PC-9 (cell line): ENCODE measurements at regions not wholly inside any gene's neighbourhood (a gene's known extent, or its start where the extent isn't known, plus 50 kb on each side); places are given as distances from the start of the nearest gene placed in this dataset.

Experiments
- BruUV-seq: library from RNA; stranded (reverse); fragments of 400-500 nt; replicated peaks from 2 replicates; lab custom pipeline; 2021; lab: Mats Ljungman, UMichigan
- CTCF ChIA-PET: fragments of 300-600 bp; sonication (Branson Sonifier 250); formaldehyde crosslinking; loops from one replicate; lab custom pipeline; 2022; ENCODE audit warnings: antibody characterized with exemption; lab: Charles Lee
- POLR2A ChIA-PET: fragments of 300-600 bp; sonication (Branson Sonifier 250); formaldehyde crosslinking; loops from one replicate; lab custom pipeline; 2022; ENCODE audit warnings: antibody characterized with exemption; ENCODE audit not compliant: unreplicated experiment; lab: Charles Lee
- DNase-seq, 2 experiments: peaks; one replicate each; pipeline versions ENCODE4 v3.0.0 to v3.0.0-alpha.2; 2015 to 2022; ENCODE audit warnings: mixed read lengths in 1 of 2
- H2AFZ ChIP-seq: fragments of 200-600 bp; sonication (generic); 2 replicates; pipeline ENCODE4 v1.8.1; 2017; ENCODE audit warnings: antibody characterized with exemption
- H3F3A ChIP-seq: fragments of 200-600 bp; sonication (generic); 2 replicates; pipeline ENCODE4 v1.8.1; 2017; ENCODE audit warnings: antibody characterized with exemption, mild to moderate bottlenecking, low read depth; ENCODE audit not compliant: insufficient read depth
- H3K27ac ChIP-seq: fragments of 200-600 bp; sonication (generic); 2 replicates; pipeline ENCODE4 v1.6.1; 2016; ENCODE audit warnings: mixed run types
- H3K27me3 ChIP-seq: fragments of 200-600 bp; sonication (generic); 2 replicates; pipeline ENCODE4 v1.6.1; 2016; ENCODE audit warnings: low read depth, mixed run types; ENCODE audit not compliant: insufficient read depth
- H3K36me3 ChIP-seq: fragments of 200-600 bp; sonication (generic); 2 replicates; pipeline ENCODE4 v1.6.1; 2016; ENCODE audit warnings: low read depth, mixed run types
- H3K4me1 ChIP-seq: fragments of 200-600 bp; sonication (generic); replicated peaks from 2 replicates; pipeline ENCODE4 v1.6.1; 2016; ENCODE audit warnings: mixed run types; ENCODE audit not compliant: insufficient read depth
- H3K4me2 ChIP-seq: fragments of 200-600 bp; sonication (generic); 2 replicates; pipeline ENCODE4 v1.6.1; 2017; ENCODE audit warnings: mixed run types
- H3K4me3 ChIP-seq: fragments of 200-600 bp; sonication (generic); 2 replicates; pipeline ENCODE4 v1.6.1; 2016; ENCODE audit warnings: mixed run types
- H3K79me2 ChIP-seq: fragments of 200-600 bp; sonication (generic); 2 replicates; pipeline ENCODE4 v1.6.1; 2017; ENCODE audit warnings: low read depth, mixed run types
- H3K9me2 ChIP-seq: fragments of 200-600 bp; sonication (generic); 2 replicates; pipeline ENCODE4 v1.8.1; 2017; ENCODE audit warnings: mild to moderate bottlenecking; ENCODE audit not compliant: insufficient read depth
- H3K9me3 ChIP-seq: fragments of 200-600 bp; sonication (generic); 2 replicates; pipeline ENCODE4 v1.8.1; 2016; ENCODE audit warnings: low read depth; ENCODE audit not compliant: insufficient read depth
- H4K20me1 ChIP-seq: fragments of 200-600 bp; sonication (generic); 2 replicates; pipeline ENCODE4 v1.8.1; 2017; ENCODE audit not compliant: insufficient read depth
- EZH2 ChIP-seq: fragments of 200-600 bp; sonication (generic); IDR thresholded peaks from 2 replicates; pipeline ENCODE4 v1.8.0; 2017; ENCODE audit warnings: antibody characterized with exemption, low read depth
- intact Hi-C: fragments of 100-400 bp; cut with micrococcal nuclease; formaldehyde crosslinking; loops from one replicate; pipeline ENCODE4 v1.10.0; 2022; ENCODE audit not compliant: unreplicated experiment
- TF ChIP-seq, protein P1 (sequence below): fragments of 200-600 bp; sonication (generic); conservative IDR thresholded peaks from 2 replicates; pipeline ENCODE4 v1.6.1; 2017; ENCODE audit warnings: mixed run types, antibody characterized with exemption, mild to moderate bottlenecking, moderate library complexity

DNA sequence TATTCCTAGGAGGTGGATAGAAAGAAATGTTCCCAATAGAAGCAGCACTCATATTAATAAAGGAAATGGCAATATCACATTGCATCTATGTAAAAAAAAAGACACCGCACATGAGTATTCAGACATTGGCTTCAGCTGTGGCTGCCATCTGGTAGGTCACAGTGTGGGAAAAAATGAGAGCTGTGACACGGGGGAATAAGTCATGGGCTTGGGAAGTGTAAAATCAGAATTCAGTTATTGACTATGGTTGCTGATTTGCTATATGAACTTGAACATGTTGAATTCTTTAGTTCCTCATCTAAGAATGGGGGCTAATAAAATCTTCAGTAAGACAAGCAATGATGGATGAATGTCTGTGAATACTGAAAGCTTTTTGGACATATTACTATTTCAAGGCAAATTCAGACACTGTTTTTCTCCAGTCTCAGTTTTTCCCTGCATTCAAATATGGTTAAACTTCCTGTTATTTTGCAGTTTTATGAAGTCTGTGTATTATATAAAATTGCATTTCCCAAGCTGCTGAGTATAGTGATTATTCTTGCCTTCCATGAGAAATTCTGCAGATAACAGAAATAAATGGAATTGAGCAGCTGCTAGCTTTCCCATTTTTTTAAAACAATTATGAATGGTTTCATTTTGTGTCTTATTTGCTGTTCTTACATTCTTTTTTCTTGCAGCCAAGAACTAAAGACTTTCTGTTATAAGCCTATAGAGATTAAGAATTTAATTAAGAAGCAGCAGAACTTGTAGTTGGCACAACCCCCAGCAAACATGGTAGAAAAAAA is 221.0 kb downstream of the ANKRD50 start:
- no peak overlapping the region for H2AFZ ChIP-seq
- no peaks in the 10 kb centered on the region for H3K36me3 ChIP-seq
- no TSS peak for BruUV-seq
- peaks cover 4% of the 10 kb centered on the region; the same call in 1 of the 2 replicates for H3K9me2 ChIP-seq
- H3K4me3 ChIP-seq: no peak overlapping the region
- H3K27me3 ChIP-seq: no peaks in the 10 kb centered on the region
- H3K79me2 ChIP-seq: no peaks in the 10 kb centered on the region
- CTCF ChIA-PET: no interaction called here
- H4K20me1 ChIP-seq: no peaks in the 10 kb centered on the region
- DNase-seq: no peak
- no peaks in the 10 kb centered on the region for H3K4me1 ChIP-seq
- POLR2A ChIA-PET: no interaction called here
- no peak for TF ChIP-seq EZH2
- TF ChIP-seq, protein P1, sequence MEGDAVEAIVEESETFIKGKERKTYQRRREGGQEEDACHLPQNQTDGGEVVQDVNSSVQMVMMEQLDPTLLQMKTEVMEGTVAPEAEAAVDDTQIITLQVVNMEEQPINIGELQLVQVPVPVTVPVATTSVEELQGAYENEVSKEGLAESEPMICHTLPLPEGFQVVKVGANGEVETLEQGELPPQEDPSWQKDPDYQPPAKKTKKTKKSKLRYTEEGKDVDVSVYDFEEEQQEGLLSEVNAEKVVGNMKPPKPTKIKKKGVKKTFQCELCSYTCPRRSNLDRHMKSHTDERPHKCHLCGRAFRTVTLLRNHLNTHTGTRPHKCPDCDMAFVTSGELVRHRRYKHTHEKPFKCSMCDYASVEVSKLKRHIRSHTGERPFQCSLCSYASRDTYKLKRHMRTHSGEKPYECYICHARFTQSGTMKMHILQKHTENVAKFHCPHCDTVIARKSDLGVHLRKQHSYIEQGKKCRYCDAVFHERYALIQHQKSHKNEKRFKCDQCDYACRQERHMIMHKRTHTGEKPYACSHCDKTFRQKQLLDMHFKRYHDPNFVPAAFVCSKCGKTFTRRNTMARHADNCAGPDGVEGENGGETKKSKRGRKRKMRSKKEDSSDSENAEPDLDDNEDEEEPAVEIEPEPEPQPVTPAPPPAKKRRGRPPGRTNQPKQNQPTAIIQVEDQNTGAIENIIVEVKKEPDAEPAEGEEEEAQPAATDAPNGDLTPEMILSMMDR: no peak
- no peaks in the 10 kb centered on the region for H3K9me3 ChIP-seq
- no peaks in the 10 kb centered on the region for H3F3A ChIP-seq
- intact Hi-C loops: no loop called here
- no peak overlapping the region for H3K4me2 ChIP-seq
- H3K27ac ChIP-seq: no peak overlapping the region

DNA sequence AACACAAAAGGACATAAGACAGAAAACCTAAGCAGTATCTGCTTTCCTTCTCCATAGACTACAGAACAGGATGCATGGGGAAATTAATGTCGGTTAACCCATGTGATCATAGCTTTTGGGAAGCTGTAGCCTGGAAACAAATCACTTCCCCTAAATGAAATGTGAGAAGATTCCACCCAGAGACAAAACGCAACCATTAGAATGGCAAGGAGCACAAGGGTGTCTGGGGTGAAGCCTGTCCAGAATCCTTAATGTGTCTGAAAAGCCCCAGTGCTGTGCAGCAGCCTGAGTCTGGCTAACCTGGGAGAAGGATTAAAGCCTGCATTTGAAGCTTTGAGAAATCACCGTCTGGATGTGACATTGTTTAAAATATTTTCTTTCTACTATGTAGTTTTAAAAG is 213.3 kb downstream of the ANKRD50 start:
- Histone ChIP-seq H3K4me3 (no peak overlapping the region), H3K79me2 (no peaks in the 10 kb centered on the region), H4K20me1 (no peaks in the 10 kb centered on the region), H3F3A (no peaks in the 10 kb centered on the region), H3K27me3 (no peaks in the 10 kb centered on the region), H2AFZ (peak overlapping the region; percentile 14; the same call in 1 of the 2 replicates), H3K9me3 (no peaks in the 10 kb centered on the region), H3K4me2 (no peak overlapping the region), H3K27ac (no peak overlapping the region), H3K9me2 (peaks cover 4% of the 10 kb centered on the region; the same call in 1 of the 2 replicates), H3K4me1 (no peaks in the 10 kb centered on the region), H3K36me3 (no peaks in the 10 kb centered on the region)
- POLR2A ChIA-PET: no interaction called here
- DNase-seq: no peak
- no peak for TF ChIP-seq EZH2
- TF ChIP-seq, protein P1: no peak
- BruUV-seq: no TSS peak
- intact Hi-C loops: no loop called here
- CTCF ChIA-PET: no interaction called here

DNA sequence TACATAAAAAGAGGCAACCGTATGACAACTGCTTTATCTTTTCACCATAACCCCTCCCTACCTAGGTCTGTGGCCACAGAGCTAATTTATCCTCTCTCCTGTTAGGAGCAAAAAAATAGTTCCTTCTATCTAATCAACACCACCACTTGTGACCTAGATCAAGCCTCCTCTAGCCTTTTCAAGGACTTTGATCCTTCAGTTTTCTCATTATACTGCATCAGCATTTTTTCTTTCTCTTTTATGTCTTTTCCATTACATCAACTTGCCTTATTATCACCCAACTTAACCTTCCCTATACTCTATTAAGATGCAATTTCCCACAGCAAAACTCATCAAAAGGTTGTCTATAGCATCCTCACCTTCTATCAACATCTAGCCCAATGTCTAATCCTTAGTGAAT is 211.0 kb downstream of the ANKRD50 start:
- no peak overlapping the region for H2AFZ ChIP-seq
- H3K9me2 ChIP-seq: no peaks in the 10 kb centered on the region
- no peaks in the 10 kb centered on the region for H3K27me3 ChIP-seq
- H3F3A ChIP-seq: no peaks in the 10 kb centered on the region
- no peaks in the 10 kb centered on the region for H3K9me3 ChIP-seq
- H3K36me3 ChIP-seq: no peaks in the 10 kb centered on the region
- no peak overlapping the region for H3K4me2 ChIP-seq
- H3K4me3 ChIP-seq: no peak overlapping the region
- TF ChIP-seq, protein P1: no peak
- no peak for TF ChIP-seq EZH2
- intact Hi-C loops: no loop called here
- BruUV-seq: no TSS peak
- no peaks in the 10 kb centered on the region for H3K4me1 ChIP-seq
- ChIA-PET CTCF (no interaction called here), POLR2A (no interaction called here)
- no peak for DNase-seq
- no peak overlapping the region for H3K27ac ChIP-seq
- H3K79me2 ChIP-seq: no peaks in the 10 kb centered on the region
- H4K20me1 ChIP-seq: no peaks in the 10 kb centered on the region
